ENCODE measurements at regions not wholly inside any gene's neighbourhood (a gene's known extent, or its start where the extent isn't known, plus 50 kb on each side); places are given as distances from the start of the nearest gene placed in this dataset.

- FAIRE-seq: no peak
- DNase-seq (ENCODE audit: insufficient read length, low spot score): no peak
- no peak for TF ChIP-seq CTCF (IDR thresholded peaks at IDR 0.05; ENCODE audit: insufficient read depth, missing control alignments)
Measured at GRCh38 chr3:115525731-115526130, 97.6 kb upstream of the GAP43 start.

- FAIRE-seq (no peak), DNase-seq (ENCODE audit: insufficient read length, low spot score) (no peak)
- no peak for TF ChIP-seq CTCF (IDR thresholded peaks at IDR 0.05; ENCODE audit: insufficient read depth, missing control alignments)
Measured at GRCh38 chr3:115533218-115533617, 90.1 kb upstream of the GAP43 start.

GRCh38 chr3:115536171-115536570 is 87.1 kb upstream of the GAP43 start:
- no peak for TF ChIP-seq CTCF (IDR thresholded peaks at IDR 0.05; ENCODE audit: insufficient read depth, missing control alignments)
- FAIRE-seq (no peak), DNase-seq (ENCODE audit: insufficient read length, low spot score) (no peak)

DNA sequence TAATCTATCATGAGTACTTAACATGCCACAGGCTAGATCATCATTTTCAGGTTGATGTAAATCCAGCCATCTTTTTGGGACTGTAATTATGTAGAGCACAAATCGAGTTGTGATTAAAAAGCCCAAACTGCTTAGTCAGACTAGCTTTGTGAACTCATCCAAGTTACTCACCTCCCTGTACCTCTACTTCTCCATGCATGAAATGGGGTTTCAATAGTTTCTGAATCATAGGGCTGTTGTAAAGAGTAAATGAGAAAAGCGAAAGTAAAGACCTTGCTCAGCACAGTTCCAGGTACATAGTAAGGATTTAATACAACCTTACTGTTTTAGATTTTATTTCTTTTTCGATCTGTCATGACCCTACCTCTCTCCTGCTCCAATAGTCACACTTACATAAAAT is 85.6 kb upstream of the GAP43 start:
- no peak for TF ChIP-seq CTCF (IDR thresholded peaks at IDR 0.05; ENCODE audit: insufficient read depth, missing control alignments)
- DNase-seq (ENCODE audit: insufficient read length, low spot score) (no peak), FAIRE-seq (no peak)

GRCh38 chr3:115547207-115547606 is 76.1 kb upstream of the GAP43 start:
- DNase-seq (ENCODE audit: insufficient read length, low spot score) (no peak), FAIRE-seq (no peak)
- TF ChIP-seq CTCF (IDR thresholded peaks at IDR 0.05; ENCODE audit: insufficient read depth, missing control alignments): no peak

DNA sequence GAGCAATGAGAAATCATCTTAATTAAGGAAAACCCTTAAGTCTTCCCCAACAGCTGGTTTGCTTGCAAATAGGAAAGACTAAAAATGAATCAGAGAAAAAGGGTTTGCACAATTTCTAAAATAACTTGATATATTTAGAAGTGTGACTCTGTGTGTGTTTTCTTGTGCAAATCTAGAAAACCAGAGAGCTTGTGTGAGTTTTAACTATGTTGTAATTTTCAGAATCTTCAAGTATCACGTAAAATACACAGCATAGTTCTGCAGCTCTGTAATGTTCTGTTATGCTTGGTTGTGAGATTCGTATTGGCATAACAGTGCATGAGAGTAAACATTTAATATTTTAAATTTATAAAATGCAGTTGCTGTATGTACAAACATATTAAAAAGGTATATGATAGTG is 74.7 kb upstream of the GAP43 start:
- no peak for FAIRE-seq

DNA sequence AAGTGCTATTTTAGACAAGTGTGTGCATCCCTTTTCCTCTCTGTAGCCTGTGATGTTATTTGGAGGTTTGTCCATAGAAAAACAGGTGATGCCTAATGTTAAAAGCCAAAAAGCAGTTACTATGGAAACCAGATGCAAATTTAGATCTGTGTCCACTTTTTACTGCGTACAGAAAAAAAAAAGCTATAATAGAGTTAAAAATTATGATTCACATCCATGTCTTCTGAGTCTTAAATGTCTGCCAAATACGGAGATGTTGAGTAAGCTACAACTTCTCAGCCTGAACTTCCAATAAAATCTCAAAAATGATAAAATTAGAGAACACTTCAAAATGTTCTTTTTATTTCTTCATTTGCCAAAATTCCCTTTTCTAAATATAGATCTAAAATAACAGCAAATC is 74.2 kb upstream of the GAP43 start:
- no peak for TF ChIP-seq CTCF (IDR thresholded peaks at IDR 0.05; ENCODE audit: insufficient read depth, missing control alignments)
- no peak for FAIRE-seq
- DNase-seq (ENCODE audit: insufficient read length, low spot score): no peak

More for the DNA sequence above, 74.7 kb upstream of the GAP43 start:
- DNase-seq (ENCODE audit: insufficient read length, low spot score): no peak
- no peak for TF ChIP-seq CTCF (IDR thresholded peaks at IDR 0.05; ENCODE audit: insufficient read depth, missing control alignments)

Data from D721Med (cell line).